Brain microvascular endothelial cell (primary cell): ENCODE measurements at regions not wholly inside any gene's neighbourhood (a gene's known extent, or its start where the extent isn't known, plus 50 kb on each side); places are given as distances from the start of the nearest gene placed in this dataset.
A peak's percentile ranks its signal among the peaks of the same experiment; 100 is the strongest.

ENCODE experiments used
- DNase-seq: peaks from one replicate; pipeline ENCODE4 v3.0.0-alpha.2; 2020
- H3K27ac ChIP-seq: fragments of 250-450 bp; sonication (Bioruptor Pico); 2 replicates; pipeline ENCODE4 v1.5.1; 2020; ENCODE audit warnings: mild to moderate bottlenecking, moderate library complexity
- H3K27me3 ChIP-seq: fragments of 250-450 bp; sonication (Bioruptor Pico); replicated peaks from 2 replicates; pipeline ENCODE4 v1.5.1; 2020; ENCODE audit warnings: mild to moderate bottlenecking
- H3K36me3 ChIP-seq: fragments of 250-450 bp; sonication (Bioruptor Pico); replicated peaks from 2 replicates; pipeline ENCODE4 v1.5.1; 2020; ENCODE audit warnings: mild to moderate bottlenecking
- H3K4me3 ChIP-seq: 2 replicates; pipeline ENCODE4 v1.5.1; 2011; ENCODE audit warnings: low read depth, mild to moderate bottlenecking, control low read depth, low read length, moderate library complexity
- in situ Hi-C: cut with HindIII; loops from 2 replicates; pipeline ENCODE4 v1.10.0; 2017; ENCODE audit warnings: low sequenced_read_pairs, low pct_ligation_motif_present
- TF ChIP-seq, protein P1 (sequence below): IDR thresholded peaks from 2 replicates; pipeline ENCODE4 v1.5.1; 2011; ENCODE audit warnings: low read depth, mild to moderate bottlenecking, moderate library complexity, low read length, control low read depth, inconsistent platforms; ENCODE audit errors: missing control alignments

DNA sequence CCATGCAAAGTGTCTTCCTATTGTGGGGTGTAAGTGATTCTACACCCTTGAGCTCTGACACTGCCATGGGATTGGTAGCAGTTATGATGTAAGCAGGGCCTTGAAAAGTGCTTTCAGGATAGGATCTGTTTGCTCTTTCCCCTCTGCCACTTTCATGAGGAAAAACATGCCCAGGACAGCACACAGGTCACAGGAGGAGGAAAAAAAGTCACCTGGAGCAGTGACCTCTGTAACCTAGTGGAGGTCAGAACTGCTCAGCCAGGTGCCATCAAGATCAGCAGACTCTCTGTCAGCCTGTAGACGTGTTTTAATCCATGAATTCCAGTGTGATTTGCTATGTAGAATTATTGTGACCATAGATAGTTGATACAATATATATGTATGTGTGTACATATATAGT, 92.7 kb upstream of the BMP2 start:
- no peaks in the 10 kb centered on the region for H3K36me3 ChIP-seq
- TF ChIP-seq, protein P1, sequence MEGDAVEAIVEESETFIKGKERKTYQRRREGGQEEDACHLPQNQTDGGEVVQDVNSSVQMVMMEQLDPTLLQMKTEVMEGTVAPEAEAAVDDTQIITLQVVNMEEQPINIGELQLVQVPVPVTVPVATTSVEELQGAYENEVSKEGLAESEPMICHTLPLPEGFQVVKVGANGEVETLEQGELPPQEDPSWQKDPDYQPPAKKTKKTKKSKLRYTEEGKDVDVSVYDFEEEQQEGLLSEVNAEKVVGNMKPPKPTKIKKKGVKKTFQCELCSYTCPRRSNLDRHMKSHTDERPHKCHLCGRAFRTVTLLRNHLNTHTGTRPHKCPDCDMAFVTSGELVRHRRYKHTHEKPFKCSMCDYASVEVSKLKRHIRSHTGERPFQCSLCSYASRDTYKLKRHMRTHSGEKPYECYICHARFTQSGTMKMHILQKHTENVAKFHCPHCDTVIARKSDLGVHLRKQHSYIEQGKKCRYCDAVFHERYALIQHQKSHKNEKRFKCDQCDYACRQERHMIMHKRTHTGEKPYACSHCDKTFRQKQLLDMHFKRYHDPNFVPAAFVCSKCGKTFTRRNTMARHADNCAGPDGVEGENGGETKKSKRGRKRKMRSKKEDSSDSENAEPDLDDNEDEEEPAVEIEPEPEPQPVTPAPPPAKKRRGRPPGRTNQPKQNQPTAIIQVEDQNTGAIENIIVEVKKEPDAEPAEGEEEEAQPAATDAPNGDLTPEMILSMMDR = no peak
- DNase-seq = no peak
- in situ Hi-C loops = no loop called here
- H3K27me3 ChIP-seq = no peaks in the 10 kb centered on the region
- H3K4me3 ChIP-seq = no peak overlapping the region
- no peak overlapping the region for H3K27ac ChIP-seq

DNA sequence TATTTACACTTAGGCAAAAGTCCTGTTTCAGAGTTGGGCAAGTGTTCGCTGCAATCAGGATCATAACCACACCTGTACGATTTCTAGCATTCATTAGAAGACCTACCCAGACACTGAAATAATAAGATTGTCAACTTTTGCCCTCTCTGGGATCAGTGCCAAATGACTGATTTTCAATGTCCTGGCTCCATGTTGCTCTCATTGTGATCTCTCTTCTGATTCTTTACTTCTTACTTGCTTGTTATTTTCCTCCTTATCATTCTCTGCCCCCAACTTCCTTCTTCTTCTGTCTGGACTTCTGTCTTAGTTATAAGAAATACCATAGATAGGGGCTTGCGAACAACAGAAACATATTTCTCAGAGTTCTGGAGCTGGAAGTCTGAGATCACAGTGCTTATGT, 94.4 kb upstream of the BMP2 start:
- DNase-seq = no peak
- Histone ChIP-seq H3K27me3 (no peaks in the 10 kb centered on the region), H3K4me3 (no peak overlapping the region), H3K36me3 (no peaks in the 10 kb centered on the region), H3K27ac (no peak overlapping the region)
- in situ Hi-C loops = no loop called here
- TF ChIP-seq, protein P1 = no peak

DNA sequence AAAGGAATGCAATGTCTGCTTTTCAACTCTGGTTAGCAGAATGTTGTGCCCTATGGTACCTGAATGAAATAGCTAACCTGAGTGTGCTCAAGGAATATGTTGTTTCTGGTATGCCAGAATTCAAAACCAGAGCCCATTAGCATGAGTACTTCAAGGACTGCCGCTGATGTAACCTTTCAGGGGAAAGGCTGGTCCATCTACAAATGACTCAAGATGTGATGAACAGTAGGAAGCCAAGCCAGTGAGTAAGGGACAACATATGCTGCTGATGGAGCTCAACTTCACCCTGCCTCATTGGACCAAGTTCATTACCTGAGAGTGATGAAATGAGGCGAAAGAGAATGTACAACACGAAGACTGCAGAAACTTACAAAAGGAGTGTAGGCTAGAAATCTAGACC, 95.7 kb upstream of the BMP2 start:
- Histone ChIP-seq H3K36me3 (no peaks in the 10 kb centered on the region), H3K27me3 (no peaks in the 10 kb centered on the region), H3K27ac (no peak overlapping the region), H3K4me3 (no peak overlapping the region)
- in situ Hi-C loops = no loop called here
- TF ChIP-seq, protein P1 = no peak
- DNase-seq = no peak

DNA sequence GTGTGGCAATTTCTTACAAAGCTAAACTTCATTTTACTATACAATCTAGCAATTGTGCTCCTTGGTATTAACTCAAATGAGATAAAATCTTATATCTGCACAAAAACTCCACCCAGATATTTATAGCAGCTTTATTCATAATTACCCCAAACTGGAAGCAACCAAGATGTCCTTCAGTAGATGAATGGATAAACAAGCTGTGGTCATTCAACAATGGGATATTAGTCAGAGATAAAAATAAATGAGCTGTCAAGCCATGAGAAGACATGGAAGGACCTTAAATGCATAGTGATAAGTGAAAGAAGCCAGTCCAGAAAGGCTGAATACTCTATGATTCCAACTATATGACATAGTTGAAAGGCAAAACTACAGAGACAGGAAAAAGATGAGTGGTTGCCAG, 98.9 kb upstream of the BMP2 start:
- no peaks in the 10 kb centered on the region for H3K36me3 ChIP-seq
- H3K4me3 ChIP-seq = no peak overlapping the region
- TF ChIP-seq, protein P1 = no peak
- H3K27me3 ChIP-seq = no peaks in the 10 kb centered on the region
- H3K27ac ChIP-seq = no peak overlapping the region
- DNase-seq = no peak
- in situ Hi-C loops = no loop called here

DNA sequence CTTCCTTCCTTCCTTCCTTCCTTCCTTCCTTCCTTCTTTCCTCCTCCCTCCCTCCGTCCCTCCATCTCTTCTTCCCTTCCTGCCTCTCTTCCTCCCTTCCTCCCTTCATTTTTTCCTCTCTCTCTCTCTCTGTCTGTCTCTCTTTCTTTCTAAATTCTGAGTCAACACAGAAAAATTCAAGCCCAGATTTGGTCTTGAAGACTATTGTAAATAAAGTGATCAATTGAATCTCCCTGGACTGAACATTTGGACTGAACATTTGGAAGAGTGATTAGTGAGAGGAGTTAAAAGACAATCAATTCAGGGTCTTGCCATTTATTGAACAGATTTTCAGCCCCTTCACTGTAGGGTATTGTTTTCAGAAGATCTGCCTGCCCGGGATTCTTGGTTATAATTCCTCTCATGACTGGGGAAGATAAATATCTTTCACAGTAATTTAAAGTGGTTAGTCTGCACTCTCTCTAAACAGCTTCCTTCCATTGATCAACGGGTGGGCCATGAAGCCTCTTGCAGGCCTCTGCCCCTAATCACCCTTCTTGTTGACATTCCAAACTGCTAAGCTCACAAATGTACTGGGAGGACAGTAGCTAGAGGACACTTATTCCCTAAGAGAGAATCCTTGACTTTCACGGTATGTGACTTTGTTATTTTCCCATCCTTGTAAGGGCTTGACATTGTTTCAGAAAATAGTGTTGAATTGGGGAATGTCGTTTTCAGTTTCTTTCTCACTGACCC, 101.7 kb upstream of the BMP2 start:
- in situ Hi-C loops = no loop called here
- Histone ChIP-seq H3K27me3 (no peaks in the 10 kb centered on the region), H3K4me3 (no peak overlapping the region), H3K27ac (no peak overlapping the region), H3K36me3 (no peaks in the 10 kb centered on the region)
- no peak for DNase-seq
- TF ChIP-seq, protein P1 = no peak

DNA sequence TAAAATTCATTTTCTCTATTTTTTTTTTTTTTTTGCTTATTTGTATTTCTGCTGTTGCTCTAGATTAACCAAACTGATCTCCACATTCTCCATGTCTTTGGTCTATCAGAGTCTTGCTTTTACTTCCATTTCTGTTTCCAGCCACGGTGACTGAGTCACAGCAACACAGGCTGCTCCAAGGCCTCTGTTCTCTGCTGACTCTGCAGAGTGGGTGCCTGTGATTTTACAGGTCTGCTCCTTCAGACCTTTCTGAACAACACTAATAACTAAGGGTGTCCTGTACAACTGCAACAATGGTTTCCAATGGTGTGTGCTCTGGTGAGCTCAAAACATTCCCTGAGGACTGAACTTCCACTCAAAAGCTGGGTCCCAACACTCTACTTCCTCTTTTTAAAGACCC, 102.3 kb upstream of the BMP2 start:
- in situ Hi-C loops = no loop called here

More for the DNA sequence above, 102.3 kb upstream of the BMP2 start:
- peak; percentile 25 for DNase-seq
- Histone ChIP-seq H3K27me3 (no peaks in the 10 kb centered on the region), H3K4me3 (no peak overlapping the region), H3K36me3 (no peaks in the 10 kb centered on the region), H3K27ac (no peak overlapping the region)
- TF ChIP-seq, protein P1 = no peak
